ENCODE measurements at regions not wholly inside any gene's neighbourhood (a gene's known extent, or its start where the extent isn't known, plus 50 kb on each side); places are given as distances from the start of the nearest gene placed in this dataset.

DNA sequence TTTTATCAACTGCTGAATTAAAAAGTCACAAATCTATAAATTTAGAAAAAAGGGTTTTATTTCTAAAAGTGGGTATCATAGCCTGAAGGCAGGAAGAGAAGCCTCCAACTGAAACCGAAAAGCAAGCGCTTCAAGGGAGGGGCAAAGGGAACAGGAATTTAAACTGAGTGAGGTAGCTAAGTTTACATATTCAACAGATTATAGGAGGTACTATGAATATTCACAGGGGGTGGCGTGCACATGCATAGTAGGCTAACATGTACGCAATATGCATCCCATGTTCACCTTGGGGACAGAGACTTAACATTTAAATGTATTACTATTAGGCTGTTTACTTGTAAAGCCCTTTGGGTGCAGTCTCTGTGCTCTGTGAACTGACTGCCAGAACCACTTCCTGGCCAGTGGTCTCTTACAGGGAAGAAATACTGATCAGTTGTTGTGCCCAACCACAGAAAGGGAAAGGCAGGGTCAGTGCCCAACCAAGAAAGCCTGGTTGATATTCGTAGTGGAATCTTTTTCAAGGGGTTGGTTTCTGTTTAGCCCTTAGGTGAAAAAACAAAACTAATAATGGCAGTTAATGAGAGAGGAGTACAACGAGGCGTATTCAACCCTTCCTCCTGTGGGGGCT, 168.7 kb upstream of the GALNTL6 start:
- DNase-seq (ENCODE audit: low spot score) (no peak), ATAC-seq (no peak)
- intact Hi-C loops (cut with DNase I), result no loop called here

- DNase-seq (ENCODE audit: low spot score), result no peak
- ATAC-seq, result no peak
- intact Hi-C loops (cut with DNase I), result no loop called here
Measured at GRCh38 chr4:171639540-171639939, 173.7 kb upstream of the GALNTL6 start.

- ATAC-seq, result no peak
- DNase-seq (ENCODE audit: low spot score), result no peak
- intact Hi-C loops (cut with DNase I), result no loop called here
Measured at GRCh38 chr4:171636606-171637005, 176.6 kb upstream of the GALNTL6 start.

GRCh38 chr4:171629737-171630136, 183.5 kb upstream of the GALNTL6 start:
- DNase-seq (ENCODE audit: low spot score), result no peak
- no peak for ATAC-seq
- intact Hi-C loops (cut with DNase I), result no loop called here

DNA sequence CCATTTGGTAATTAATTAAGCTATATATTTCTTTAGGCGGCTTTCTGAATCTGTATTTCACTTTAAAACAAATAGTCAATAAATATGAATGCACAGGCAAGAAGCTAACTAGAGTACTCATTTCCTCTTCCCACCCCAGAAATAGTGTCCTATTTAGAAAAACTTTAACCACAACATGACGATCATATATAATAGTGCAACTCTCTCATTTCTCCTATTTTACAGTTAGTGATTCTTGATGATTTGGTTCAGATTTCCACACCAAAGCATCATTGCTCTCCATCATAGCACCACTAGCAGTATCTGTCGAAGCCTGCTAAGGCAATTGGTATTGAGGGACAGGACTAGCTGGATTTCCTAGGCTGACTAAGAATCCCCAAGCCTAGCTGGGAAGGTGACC, 184.0 kb upstream of the GALNTL6 start:
- DNase-seq (ENCODE audit: low spot score) (no peak), ATAC-seq (no peak)
- intact Hi-C loops (cut with DNase I), result no loop called here

GRCh38 chr4:171626554-171626953, 186.7 kb upstream of the GALNTL6 start:
- intact Hi-C loops (cut with DNase I), result no loop called here
- no peak for ATAC-seq

DNA sequence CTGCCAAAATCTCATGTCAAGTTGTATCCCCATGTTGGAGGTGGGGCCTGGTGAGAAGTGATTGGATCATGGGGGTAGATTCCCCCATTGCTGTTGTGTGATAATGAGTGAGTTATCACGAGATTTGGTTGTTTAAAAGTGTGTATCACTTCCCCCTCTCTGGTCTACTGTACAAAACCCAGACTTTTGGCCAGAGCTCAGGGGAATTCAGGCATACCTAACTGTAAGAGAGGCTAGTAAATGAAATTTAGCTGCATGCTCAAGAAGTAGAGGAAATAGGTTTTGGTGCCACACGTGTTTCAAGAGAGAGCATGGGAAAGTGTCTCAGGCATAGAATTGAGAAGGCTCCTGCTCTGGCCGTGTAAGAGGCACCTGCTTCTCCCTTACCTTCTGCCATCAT, 190.5 kb upstream of the GALNTL6 start:
- intact Hi-C loops (cut with DNase I), result no loop called here
- DNase-seq (ENCODE audit: low spot score) (no peak), ATAC-seq (no peak)

More at GRCh38 chr4:171626554-171626953, 186.7 kb upstream of the GALNTL6 start:
- DNase-seq (ENCODE audit: low spot score), result no peak

DNA sequence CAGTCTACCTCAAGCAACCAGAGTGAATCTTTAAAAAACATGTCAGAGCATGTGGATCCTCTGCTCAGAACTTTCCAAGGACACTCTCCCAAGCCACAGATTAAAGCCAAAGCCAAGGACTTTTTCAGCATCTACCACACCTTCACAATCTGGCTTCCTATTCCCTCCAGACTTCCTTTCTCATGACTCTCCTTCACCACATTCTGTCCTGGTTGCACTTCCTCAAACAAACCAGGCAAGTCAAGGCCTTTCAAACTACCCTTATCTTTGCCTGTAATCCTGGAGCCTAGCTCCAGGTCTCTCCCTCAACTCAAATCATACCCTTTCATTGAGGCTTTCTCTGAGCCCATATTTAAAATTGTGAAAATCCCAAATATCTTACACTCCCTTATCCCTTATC, 191.6 kb upstream of the GALNTL6 start:
- ATAC-seq, result no peak
- intact Hi-C loops (cut with DNase I), result no loop called here
- DNase-seq (ENCODE audit: low spot score), result no peak

- DNase-seq (ENCODE audit: low spot score), result no peak
- no peak for ATAC-seq
- intact Hi-C loops (cut with DNase I), result no loop called here
Measured at GRCh38 chr4:171612907-171613306, 200.3 kb upstream of the GALNTL6 start.

DNA sequence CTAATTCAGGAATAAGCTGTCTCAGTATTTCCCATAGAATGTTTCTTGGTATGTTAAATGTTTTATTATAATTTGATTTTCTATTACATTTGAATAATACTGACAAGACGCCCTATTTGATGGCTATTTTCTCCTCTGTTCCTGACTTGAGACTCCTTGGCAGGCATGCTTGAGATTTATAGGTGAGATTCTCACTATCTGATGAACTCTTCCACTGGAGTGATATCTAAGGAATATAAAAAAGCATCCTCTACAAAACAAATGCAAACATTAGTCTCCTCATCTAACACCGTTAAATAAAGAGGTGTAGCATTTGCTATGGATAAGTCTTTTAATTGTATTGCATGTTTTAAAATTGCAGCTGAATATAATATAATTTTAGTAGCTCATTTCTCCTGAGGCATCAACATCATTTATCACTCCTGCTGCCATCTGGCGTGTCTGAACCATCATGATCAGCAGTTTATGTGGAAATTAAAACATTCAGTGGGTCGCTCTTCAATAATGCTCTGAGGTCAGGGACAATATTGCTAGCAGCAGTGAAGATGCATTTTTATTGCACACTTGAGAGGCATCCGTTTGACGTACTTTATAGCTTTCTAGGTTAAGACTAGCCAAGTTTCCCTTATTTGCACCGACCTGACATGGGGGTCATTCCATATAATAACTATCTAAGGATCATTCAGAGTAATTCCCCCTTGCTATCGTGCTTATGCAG, 210.4 kb upstream of the GALNTL6 start:
- DNase-seq (ENCODE audit: low spot score) (no peak), ATAC-seq (no peak)
- intact Hi-C loops (cut with DNase I), result no loop called here

DNA sequence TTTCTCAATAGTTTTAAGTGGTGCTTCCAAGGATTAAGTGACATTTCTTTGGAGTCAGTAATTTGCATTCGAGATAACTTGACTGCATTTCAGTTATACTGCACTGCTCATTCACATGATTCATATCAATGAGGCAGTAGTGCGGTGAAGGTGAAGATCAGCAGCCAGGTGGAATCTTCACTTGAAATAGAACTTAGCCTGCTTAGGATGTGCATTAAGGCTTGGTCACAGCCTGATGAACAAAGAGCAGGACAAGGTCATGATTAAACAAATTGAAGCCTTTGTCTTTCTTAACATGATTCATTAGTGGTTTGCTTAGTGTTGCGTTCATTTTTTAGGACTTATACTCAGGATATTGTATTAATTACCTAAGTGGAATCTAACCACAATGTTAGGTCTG, 212.1 kb upstream of the GALNTL6 start:
- ATAC-seq (no peak), DNase-seq (ENCODE audit: low spot score) (no peak)
- intact Hi-C loops (cut with DNase I), result no loop called here

GRCh38 chr4:171599628-171600027, 213.6 kb upstream of the GALNTL6 start:
- intact Hi-C loops (cut with DNase I), result no loop called here
- no peak for ATAC-seq
- no peak for DNase-seq (ENCODE audit: low spot score)

DNA sequence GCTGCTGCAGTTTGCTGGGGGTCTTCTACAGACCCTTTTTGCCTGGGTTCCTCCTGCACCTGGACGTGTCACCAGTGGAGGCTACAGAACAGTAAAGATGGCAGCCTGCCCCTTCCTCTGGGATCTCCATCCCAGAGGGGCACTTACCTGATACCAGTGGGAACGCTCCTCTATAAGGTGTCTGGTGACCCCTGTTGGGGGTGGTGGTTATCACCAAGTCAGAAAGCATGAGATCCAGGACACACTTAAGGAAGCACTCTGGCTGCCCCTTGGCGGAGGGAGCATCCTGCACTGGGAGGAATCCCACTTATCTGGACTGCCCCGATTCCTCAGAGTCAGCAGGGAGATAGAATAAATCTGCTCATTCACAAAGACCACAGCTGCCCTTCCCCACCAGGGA, 218.9 kb upstream of the GALNTL6 start:
- ATAC-seq, result no peak

GRCh38 chr4:171590716-171591115, 222.5 kb upstream of the GALNTL6 start:
- DNase-seq (ENCODE audit: low spot score), result no peak
- ATAC-seq, result no peak
- intact Hi-C loops (cut with DNase I), result no loop called here

More for the DNA sequence above, 218.9 kb upstream of the GALNTL6 start:
- no peak for DNase-seq (ENCODE audit: low spot score)
- intact Hi-C loops (cut with DNase I), result no loop called here

DNA sequence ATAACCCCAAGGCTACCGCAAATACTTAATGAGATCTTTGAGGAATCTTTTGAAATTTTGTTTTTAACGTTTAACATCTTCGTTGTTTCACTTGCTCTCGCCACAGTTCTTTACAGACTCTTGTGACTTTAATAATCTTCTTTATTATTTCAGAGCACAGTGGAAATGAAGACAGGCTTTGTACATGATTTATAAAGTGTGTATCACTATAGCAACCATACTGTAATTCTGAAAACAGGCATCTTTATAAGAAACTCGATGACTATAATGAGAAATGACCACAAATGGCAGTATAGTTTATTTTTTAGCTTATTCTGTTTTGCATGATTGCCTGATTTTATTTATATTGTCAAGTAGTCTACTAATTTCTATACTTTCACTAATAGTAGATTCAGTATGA, 224.4 kb upstream of the GALNTL6 start:
- DNase-seq (ENCODE audit: low spot score), result no peak
- no peak for ATAC-seq
- intact Hi-C loops (cut with DNase I), result no loop called here

DNA sequence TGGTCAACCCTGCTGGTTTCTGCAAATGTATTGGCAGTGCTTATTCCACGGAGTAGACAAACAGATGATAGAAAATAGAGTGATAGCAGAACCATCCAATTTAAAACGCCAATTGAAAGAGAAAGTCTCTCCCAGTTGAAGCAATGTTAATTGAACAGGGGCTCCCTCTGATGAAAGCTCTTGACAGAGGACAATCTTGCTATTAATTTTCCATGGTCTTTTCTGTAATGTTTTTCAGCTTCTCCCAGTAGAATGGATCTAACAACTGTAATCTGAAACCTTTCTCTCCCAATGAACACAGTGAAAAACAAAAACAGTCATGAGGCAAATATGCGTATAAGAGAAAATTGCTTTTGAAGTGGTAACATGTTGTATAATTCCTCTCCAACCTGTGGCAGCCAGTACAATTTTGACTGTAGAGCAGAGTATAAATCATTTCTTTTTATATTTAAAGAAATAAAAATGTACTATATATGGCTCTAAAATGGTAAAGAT, 225.1 kb upstream of the GALNTL6 start:
- ATAC-seq (no peak), DNase-seq (ENCODE audit: low spot score) (no peak)
- intact Hi-C loops (cut with DNase I), result no loop called here

- ATAC-seq (no peak), DNase-seq (ENCODE audit: low spot score) (no peak)
- intact Hi-C loops (cut with DNase I), result no loop called here
Measured at GRCh38 chr4:171583790-171584189, 229.4 kb upstream of the GALNTL6 start.

- no peak for DNase-seq (ENCODE audit: low spot score)
- intact Hi-C loops (cut with DNase I), result no loop called here
- no peak for ATAC-seq
Measured at GRCh38 chr4:171582961-171583581, 230.1 kb upstream of the GALNTL6 start.

DNA sequence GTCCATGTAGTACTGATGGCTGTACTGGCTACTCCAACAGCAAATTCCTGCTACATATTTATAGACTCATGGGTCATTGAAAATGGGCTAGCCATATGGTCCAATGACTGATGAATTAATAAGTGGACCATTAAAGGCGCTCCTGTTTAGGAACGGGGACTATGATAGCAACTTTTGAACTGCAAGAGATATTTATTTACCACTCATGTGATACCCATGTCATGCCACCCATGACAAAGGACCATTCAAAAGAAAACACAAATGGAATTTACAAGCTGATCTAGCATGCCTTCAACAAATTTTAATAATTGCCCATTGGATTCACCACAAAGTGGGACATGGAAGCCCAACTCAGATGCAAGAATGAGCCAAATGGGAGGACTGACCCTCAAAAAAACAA, 240.0 kb upstream of the GALNTL6 start:
- ATAC-seq, result no peak
- intact Hi-C loops (cut with DNase I), result no loop called here

DNA sequence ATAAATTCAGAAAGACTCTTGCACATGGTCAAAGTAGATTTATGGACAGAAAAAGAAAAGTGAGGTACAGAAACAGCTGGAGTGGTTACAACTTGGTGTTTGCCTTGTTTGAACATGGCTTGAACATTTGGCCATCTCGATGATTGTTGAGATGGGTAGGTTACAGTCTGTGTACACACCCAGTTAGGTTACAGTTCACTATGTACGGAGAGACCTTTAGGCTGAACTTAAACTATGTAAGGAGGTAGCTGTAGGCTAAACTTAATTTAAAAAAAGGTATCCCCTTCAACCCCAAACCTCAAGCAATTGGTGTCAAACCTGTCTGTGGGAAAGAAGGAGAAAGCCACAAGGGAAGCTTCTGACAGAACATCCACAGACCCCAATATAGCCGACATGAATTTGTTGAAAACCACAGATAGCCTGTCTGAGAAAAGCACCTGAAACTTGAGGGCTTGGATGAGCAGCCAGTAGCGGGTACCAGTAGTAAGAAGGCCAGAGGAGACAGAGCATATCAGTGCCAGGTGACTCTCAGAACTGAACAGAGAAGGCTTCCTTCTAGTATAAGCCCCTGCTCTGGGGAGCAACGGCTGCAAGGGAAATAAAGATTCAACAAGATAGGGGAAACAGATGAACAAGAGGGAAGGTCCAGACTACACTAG, 247.9 kb upstream of the GALNTL6 start:
- ATAC-seq (no peak), DNase-seq (ENCODE audit: low spot score) (no peak)
- intact Hi-C loops (cut with DNase I), result no loop called here

More for the DNA sequence above, 240.0 kb upstream of the GALNTL6 start:
- DNase-seq (ENCODE audit: low spot score), result no peak

Measured in sciatic nerve (tissue), 2 donors.